GM21717 (cell line): ENCODE measurements at regions not wholly inside any gene's neighbourhood (a gene's known extent, or its start where the extent isn't known, plus 50 kb on each side); places are given as distances from the start of the nearest gene placed in this dataset.

Experiments used
- ATAC-seq: cut with Tn5 transposase; IDR thresholded peaks from one replicate; pipeline ENCODE4 v1.9.1; 2021; ENCODE audit warnings: mild to moderate bottlenecking, moderate library complexity; ENCODE audit not compliant: unreplicated experiment

DNA sequence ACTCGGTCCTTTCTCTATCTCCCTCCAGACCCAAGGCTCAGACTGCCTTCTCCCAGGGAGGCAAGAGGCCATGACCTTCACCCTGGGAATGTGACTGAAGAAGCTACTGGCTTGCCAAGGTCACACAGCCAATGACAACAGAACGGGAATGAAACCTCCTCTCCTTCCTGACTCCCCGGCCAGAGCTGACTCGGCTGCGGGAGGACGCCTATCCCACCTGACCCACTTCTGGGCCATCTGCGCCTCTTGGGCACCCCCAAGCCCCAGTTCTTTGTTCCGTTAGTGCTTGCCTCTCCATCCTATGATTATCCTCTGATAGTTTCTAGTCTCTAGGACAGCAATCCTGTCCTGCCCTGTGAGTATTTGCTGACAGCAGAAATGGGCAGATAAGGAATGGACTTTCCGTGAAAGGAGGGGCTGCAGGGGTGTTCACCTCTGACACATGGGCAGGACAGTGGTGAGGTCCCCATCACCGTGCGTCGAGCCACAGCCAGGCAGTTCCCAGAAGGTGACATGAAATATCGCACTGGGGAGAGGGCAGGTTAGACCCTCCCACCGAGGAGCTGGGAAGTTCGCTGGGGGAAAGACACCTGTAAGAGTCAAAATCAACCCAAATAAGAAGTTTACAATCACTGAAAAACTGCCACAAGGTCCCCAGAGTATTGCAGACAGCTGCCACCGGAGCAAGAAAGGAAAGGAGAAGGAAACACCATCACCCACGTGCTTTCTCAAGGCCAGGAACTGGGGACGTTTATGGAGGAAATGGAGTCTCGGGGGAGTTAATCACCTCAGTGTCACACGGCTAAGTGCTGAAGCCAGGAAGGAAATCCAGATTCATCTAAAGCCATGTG is 63.0 kb downstream of the INSIG1 start:
- no peak for ATAC-seq

DNA sequence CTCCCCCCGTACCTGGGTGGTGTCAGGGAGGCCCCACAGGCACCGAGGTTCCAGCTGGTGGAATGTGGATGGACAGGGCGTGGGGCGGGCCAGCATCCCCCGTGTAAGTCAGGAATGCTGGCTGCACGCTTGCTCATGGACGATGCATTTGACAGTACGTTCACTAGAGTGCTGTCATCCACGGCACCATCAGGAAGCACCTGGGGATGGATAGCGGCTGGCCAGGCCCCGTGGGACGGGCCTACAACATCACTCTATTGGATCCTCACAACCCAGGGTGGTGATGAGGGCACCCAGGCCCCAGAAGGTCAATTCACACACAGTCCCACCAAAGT is 63.6 kb downstream of the INSIG1 start:
- ATAC-seq: no peak

DNA sequence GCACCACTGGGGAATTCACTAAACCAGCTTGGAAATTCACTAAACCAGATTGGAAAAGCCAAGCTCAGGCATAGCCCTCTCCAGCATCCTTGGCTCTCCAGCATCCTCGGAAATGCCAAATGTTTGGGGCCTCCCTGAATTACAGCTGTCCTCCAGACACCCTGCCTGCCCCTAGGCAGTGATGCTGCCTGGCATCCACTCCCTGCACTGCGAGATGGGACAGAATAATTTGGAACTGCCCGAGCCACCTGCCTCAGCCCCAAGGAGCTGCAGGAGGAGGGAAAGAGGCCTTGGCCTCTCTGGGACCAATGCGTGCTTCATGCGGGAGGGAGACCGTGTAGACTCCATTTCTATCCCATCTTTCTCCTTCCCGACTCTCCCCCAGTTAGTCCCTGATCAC is 64.3 kb downstream of the INSIG1 start:
- ATAC-seq: no peak

GRCh38 chr7:155362380-155363145 is 64.9 kb downstream of the INSIG1 start:
- ATAC-seq: no peak

DNA sequence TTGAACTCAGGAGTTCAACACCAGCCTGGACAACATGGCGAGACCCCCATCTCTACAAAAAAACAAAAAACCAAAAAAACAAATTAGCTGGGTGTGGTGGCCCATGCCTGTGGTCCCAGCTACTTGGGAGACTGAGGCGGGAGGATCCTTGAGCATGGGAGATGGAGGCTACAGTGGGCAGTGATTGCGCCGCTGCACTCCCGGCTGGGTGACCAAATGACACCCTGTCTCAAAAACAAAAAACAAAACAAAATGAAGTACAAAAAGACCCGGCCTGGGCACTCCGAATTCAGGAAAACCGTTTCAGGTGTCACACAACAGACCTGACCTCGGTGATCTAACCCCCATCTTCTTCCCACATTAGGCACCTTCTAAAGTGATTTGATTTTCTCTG is 65.5 kb downstream of the INSIG1 start:
- no peak for ATAC-seq

DNA sequence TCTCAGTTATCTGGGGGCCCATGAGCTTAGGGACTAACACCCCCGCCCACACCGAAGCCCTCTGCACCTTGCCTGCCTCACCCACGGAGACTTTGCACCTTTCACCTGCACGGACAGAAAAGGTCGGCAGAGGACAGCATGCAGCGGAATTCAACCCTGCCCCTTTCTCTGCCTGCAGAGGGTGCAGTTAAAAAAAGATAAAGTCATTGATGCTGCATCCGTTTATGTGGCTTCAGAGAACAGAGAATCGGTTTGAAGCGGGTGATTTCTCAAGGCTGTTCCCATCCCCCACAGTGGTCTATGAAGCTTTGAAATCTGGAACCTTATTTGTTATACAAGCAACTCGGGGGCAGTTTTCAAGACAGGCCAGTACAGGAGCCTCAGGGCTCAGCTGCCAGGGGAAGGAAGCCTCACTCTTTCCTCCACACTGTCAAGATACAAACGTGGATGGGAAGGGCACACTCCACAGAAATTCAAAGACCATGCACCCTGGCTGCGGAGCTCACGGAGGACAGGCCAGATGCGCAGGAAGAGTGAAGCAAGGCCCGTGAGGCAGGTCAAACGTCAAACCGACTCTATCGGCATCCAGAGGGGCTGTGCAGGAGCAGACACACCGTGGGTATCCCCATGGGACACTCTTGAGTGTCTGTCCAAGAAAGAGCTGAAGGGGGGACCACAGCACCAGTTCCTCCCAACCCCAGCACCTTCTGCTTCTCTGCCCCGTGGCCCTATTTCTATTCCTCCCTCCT is 66.3 kb downstream of the INSIG1 start:
- no peak for ATAC-seq

GRCh38 chr7:155365146-155365874 is 67.6 kb downstream of the INSIG1 start:
- ATAC-seq: no peak

DNA sequence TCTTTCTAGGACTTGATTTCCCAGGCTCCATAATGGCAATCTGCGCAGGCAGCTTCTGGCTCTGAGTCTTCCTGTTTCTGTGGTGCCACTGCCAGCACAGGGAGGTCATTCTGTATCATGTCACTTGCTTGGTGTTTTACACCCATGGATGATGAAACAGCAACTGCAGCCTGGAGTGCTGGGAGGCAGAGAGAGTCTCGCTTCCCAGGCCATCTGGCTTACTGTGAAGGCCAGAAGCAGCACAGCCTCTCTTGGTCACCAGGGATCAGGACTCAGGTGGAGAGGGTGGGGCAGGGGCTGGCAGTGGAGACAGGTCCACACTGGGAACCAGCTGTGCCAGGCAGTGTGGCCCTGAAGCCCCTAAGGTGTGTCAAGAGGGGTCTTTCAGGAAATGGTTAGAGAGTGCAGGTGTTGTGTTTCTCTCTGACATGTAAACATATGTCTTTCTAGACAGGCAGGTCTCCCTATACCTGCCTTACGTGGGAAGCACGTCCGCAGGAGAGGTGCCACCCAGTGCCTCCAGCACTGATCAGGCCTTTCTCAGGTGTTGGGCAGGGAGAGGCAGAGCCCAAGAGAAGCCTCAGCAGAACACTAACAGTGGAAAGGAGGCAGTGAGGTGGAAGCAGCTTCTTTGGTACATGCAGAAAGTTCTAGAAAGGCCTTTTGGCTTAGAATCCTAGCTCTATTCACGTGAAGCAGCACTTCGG is 71.4 kb downstream of the INSIG1 start:
- no peak for ATAC-seq

GRCh38 chr7:155369766-155370165 is 72.1 kb downstream of the INSIG1 start:
- ATAC-seq: no peak

GRCh38 chr7:155371331-155371883 is 73.7 kb downstream of the INSIG1 start:
- ATAC-seq: no peak

GRCh38 chr7:155371884-155372781 is 74.5 kb downstream of the INSIG1 start:
- no peak for ATAC-seq

DNA sequence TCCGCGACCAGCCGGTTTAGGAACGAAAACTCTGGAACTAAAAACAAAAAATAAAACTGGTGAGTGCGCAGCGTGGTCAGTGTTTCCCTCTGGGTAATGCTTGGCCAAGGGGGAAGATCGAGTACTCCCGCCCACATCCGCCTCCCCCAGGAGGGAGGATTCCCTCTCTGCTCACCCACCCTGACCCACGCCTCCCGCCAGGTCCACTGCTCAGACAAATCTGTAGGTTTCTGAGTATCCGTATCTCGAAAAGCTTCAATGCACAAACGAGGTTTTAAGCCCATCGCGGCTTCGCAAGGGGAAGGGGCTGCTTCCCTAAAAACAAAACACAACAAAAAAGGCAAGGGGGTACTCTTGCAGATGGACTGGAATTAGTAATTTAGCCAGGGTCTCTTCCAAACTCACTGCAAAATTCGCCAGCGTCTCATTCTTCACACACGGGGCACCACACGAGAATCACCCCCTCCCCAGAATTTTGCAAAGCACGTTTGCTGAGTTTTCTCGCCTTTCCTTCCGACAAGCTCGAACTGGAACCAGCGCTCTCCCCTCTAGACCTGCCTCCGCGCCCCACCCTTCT is 75.2 kb downstream of the INSIG1 start:
- ATAC-seq: no peak

DNA sequence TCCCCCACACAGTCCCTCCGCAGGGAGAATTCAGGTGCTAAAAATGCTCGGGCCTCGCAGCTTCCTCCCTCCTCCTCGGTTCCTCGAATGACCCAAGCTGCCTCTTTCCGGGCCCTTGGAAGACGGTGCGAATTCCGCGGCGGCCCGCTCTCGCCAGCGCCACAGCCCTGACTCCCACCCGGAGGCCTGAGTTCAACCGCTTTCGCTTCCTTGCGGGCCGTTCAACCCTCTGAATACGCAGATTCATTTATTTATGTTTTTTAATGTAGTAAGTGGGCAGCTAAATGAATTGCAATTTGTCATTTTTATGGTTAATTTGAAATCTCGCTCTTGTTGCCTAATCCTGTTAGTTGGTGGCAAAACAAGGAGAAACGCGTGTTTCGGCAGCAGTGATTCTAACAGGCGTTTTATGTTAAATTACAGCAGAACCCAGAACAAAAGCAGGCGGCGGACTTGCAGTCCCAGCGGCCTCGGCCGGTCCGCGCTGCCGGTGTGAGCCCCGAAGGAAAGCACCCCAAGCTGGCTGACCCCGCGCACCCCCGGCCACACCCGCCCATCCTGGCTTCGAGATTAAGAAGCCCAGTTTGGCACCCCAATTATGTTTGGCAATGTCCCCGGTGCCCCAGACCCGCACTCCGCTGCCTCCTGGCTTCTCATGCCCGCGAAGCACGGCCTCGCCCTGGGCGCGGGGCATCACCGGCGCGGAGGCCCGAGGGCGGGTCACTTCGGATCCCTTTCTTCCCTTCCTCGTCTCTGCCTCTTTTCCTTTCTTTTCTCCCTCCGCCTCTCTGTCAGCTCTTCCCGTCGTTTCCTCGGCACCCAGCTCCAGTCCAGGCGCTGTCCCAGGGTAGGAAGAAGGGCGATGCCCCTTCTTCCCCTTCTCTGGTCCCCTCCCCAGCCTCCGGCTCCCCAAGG is 75.9 kb downstream of the INSIG1 start:
- ATAC-seq: no peak

DNA sequence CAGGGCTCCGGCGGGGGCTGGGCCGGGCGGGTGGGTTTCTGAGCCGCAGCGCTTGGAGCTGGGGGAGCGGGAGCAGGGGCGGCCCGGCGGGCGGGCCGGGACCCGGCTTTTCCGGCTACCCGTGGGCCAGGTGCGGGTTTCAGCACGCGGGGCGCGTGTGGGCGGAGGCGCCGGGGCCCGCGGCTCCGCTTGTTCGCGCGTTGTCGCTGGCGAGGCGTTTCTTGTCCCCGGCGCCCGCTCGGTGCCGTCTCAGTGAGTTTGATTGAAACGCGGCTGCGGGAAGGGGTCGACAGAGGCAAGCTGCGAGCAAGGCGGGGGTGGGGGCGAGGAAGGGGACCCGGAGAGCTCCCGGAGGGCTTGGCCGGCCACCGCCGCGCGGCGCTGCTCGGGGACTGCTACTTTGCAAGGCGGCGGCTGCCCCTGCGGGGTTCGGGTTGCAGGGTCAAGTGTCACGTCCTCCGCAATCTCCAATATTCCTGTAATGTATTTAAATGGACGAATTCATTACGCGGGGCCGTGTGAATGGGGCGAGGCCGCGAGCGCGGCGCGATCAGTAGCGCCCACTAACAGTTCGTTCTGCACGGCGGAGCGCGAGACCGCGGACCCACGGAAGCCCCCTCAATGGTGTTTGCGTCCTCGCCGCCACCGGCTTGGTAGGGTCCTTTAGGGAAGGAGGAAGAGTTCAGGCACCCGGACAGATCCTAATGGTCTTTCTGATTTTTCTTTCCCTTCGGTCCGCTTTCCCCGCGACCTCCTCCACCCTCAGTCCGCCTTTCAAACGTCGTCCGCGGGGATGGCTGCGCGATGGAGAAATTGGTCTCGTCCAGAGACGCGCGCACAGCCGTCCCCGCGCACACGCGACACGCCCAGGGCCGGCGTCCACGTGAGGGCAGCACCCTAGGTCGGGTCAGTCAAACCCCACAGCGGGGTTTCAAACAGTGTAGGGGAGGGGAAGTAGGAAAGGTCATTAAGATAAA is 76.9 kb downstream of the INSIG1 start:
- ATAC-seq: no peak

DNA sequence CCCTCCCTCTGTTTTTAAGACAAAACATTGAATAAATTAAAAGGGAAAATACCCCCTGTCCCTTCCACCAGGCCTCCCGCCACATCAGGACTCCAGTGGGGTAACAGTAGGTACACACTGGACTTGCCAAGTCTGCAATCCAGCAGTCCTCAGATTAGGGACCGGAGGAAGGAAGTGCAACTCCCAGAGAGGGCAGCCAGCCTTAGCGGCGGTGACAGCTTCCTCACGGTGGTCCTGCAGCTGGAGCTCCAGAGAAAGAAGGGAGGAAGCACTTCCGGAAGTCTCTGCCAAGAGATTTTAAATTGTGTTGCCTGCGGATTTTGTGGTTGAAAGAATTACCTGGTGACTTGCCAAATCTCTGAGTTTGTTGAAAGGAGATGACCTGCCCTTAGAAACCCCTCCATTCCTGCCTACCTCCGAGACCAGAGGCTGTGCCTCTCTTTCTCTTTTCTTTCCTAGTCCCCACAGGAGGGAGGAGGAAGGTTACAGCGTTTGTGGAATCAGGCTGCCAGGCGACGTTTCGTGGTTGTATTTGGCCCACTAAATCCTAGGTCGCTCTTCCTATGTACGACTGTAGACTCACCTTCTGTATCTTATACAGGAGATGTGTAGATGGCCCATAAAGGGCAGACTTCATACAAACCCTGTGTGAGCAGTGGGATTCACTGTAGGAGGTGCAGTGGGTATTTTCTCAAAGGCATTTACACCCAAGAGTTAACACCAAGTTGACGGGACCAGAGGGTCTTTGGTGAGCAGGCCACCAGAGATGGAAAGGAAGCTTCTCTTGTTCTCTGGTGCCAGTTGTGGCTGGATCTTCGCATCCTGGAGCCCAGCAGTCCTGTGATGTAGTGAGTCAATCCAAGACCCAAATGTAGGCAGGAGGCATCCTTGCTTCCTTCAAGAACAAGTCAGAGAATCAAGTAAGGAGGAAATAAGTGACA is 77.9 kb downstream of the INSIG1 start:
- no peak for ATAC-seq
